Transverse colon (tissue), 4 donors: ENCODE measurements at regions not wholly inside any gene's neighbourhood (a gene's known extent, or its start where the extent isn't known, plus 50 kb on each side); places are given as distances from the start of the nearest gene placed in this dataset.

ENCODE experiments used
- CTCF ChIP-seq, 5 experiments: fragments of 200-600 bp in 3 of 5; fragments of 450-650 bp in 2 of 5; sonication (generic) in 3 of 5; IDR thresholded peaks; 1 replicate in 2 of 5; 2 replicates in 3 of 5; pipeline ENCODE4 v1.5.1; 2016 to 2017; ENCODE audit warnings: antibody characterized with exemption in 5 of 5, inconsistent platforms in 3 of 5, mild to moderate bottlenecking in 2 of 5, moderate library complexity in 1 of 5
- EP300 ChIP-seq: sonication (generic); formaldehyde crosslinking; IDR thresholded peaks from one replicate; pipeline ENCODE4 v1.6.1; 2017; ENCODE audit warnings: antibody characterized with exemption, low read depth
- POLR2A ChIP-seq: fragments of 450-650 bp; IDR thresholded peaks from one replicate; pipeline ENCODE4 v1.6.1; 2016; ENCODE audit warnings: antibody characterized with exemption, mild to moderate bottlenecking, moderate library complexity
- POLR2AphosphoS5 ChIP-seq, 3 donors: sonication (generic); formaldehyde crosslinking; IDR thresholded peaks; one replicate each; pipeline ENCODE4 v1.6.1; 2016; ENCODE audit warnings: antibody characterized with exemption in 3 of 3

- TF ChIP-seq CTCF (IDR thresholded peaks at IDR 0.05) (no peak), POLR2AphosphoS5 (IDR thresholded peaks at IDR 0.05) (no peak), POLR2A (no peak), EP300 (no peak)
Measured at GRCh38 chr20:48124181-48124782, 339.0 kb upstream of the SULF2 start.
